Hematopoietic multipotent progenitor cell treated with erythropoietin and hydrocortisone succinate and interleukin-3 and kit ligand, for 4 days (in vitro differentiated cells): ENCODE measurements at regions not wholly inside any gene's neighbourhood (a gene's known extent, or its start where the extent isn't known, plus 50 kb on each side); places are given as distances from the start of the nearest gene placed in this dataset.

Experiments used
- DNase-seq: peaks from one replicate; pipeline ENCODE4 v3.0.0-alpha.2; 2015

DNA sequence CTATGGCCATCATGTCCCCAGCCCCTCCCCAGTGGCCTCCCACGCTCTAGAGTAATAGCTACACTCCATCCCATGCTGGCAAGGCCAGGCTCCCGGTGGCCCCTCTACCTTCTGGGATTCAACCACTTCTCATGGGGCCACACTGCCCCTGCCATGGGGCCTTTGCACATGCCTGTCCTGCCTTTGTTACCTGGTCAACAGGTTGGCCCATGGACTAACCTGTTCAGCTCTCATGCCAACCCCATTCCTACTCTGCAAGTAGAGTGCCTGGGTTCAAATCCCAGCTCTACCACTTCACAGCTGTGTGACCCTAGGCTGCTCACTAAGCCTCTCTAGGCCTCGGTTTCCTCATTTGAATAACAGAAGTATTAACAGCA lies 98.5 kb downstream of the RFLNA start:
- no peak for DNase-seq

DNA sequence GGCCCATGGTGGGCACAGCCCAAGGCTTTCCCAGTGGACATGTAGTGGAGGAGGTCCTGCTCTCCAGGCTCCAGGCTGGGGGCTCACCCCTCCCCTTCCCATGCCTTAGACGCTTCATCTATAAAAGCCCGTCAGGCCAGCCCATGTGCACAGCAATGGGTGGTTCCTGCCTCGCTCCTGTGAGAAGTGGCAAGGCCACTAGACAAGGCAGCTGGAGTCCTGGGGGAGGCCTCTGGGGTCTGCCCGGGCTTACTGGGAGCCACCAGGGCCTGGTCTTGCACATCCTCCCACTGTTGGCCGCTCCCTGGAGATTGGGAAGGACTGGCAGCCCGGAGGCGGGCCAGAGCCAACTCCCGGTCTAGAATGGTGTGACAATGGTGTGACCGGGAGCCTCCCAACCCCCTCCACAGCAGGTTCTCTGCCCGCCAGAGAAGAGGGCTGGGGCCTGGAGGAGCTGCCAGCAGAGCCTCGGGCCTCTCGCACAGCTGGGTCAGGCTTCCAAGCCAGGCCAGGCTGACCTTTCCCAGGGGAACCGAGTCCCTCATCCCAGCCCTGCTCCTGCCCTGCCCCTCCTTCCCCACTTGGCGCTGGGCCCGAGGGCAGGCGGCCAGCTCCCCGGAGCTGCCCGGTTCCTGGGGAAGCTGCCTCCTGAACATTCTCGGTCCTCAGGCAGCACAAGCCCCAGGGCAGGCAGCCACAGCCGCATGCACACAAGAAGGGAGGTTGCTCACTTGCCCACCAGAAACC lies 97.9 kb downstream of the RFLNA start:
- DNase-seq, result peak; percentile 23

- DNase-seq, result peak; percentile 89
These were observed 97.4 kb downstream of the RFLNA start for GRCh38 chr12:124392271-124392666.

DNA sequence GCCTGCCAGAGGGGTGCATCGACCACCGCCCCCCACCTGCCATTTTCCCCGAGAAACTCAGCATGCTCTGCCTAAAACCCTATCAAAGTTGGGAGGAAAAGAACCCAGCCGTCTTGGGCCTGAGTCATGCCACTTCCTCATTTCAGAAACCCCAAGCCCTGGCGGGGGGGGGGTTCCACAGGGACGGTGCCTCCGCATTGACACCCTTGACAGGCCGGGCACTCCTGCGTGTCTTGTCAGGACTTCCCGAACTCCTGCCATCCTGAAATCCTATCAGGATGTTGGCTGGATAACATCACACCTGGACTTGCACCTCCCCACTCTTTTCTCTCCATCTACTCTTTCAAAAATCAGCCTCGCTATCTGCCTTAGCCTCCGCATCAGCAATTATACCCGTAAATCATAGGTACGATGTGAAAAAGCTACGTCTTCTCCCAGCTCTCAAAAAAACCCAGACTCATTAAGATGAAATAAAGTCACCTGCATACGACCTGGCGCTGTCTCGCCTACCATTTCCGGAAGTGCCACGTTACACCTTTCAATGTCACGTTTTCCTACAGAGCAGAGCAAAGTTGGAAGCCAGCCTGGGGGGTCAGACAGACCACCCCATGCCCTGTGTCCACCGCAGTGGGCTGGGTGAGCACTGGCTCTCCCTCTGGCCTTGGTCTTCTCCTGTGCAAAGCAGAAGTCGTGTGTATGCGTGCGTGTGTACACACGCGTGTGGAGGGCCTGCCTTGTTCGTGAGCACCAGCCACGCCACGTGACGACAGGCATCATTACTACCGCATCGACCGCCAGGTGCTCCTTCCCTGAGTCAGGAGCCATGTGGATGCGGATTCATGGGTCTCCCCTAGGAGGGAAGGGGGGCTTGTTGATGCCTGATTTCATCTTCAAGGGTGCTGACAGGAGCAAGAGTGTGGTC lies 96.7 kb downstream of the RFLNA start:
- peak; percentile 93 for DNase-seq

- peak; percentile 62 for DNase-seq
These were observed 95.7 kb downstream of the RFLNA start for GRCh38 chr12:124390442-124391097.

GRCh38 chr12:124389725-124390441 lies 95.0 kb downstream of the RFLNA start:
- no peak for DNase-seq

- peak; percentile 88 for DNase-seq
These were observed 94.3 kb downstream of the RFLNA start for GRCh38 chr12:124389138-124389724.

GRCh38 chr12:124388679-124389137 lies 93.8 kb downstream of the RFLNA start:
- peak; percentile 88 for DNase-seq

- DNase-seq, result no peak
These were observed 93.3 kb downstream of the RFLNA start for GRCh38 chr12:124388038-124388671.

- no peak for DNase-seq
These were observed 92.6 kb downstream of the RFLNA start for GRCh38 chr12:124387528-124387911.

DNA sequence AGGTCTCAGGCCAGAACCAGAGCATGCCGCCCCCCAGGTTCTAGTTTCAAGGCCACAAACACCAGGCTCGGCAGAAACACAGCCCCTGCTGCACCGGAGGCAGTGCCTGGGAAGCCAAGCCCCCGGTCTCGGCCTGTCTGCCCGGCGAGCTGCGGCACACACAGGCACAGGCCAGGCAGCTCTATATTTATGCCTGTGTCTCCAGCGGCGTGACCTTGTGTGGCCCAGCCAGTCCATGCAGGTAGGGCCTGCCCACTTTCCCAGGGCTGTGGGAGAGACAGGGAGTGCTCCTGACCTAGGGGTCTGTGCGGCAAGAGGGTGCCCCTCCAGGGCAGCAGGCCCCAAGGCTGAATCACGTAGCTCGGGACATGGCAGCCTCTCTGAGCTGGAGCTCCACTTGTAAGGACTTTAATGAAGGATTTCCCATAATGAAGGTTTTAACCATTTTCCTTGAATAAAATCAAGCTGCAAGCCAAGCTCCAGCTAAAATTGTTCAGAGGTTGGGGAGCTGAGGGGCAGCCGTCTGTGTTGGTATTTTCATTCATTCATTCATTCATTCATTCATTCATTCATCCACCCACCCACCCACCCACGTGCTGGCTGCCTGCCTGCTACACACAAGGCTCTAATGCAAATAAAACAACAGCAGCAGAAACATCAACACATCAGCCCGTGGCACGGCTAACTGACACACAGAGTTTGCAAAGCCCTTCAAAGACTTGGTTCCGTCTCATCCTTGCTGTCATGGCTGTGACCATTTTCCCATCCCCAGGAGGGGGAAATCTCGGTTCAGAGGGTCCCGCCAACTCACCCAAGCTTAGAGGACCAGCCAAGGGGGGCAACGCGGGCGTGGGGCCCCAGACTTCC lies 92.0 kb downstream of the RFLNA start:
- no peak for DNase-seq

- DNase-seq, result no peak
These were observed 91.2 kb downstream of the RFLNA start for GRCh38 chr12:124386059-124386458.

DNA sequence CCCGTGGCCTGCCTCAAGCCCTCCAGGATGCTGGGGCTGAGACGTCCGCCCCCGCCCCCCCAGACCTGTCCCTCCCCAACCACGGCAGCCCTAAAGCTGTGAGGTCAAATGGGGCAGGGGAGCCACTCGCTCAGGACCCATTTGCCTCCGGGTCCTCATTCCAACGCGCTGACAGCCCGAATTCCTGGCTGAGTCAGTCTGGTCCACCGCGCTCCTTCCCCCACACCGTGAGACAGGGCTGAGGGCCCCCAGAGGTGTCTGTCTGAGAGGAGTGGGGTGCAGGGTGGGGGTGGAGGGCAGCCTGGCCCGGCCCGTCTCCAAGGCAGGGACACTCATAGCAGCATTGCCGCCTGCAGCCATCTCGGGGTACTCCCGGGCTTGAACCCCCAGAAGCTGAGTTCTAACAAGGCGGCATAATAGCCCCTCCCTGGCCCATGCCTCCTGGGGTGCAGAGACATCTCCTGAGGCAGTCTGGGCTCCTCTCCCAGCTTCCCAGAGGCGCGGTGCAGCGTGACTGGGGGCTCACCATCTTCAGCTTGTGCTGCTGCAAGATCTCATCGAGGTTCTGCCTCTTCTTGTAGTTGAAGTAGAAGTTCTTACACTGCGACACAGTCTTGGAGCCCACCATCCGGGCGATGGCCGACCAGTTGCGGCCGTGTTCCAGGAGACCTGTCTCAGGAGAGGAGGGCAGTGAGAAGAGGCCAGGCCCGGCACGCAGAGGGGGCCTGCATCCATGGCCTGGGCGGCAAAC lies 90.5 kb downstream of the RFLNA start:
- no peak for DNase-seq

GRCh38 chr12:124384299-124384894 lies 89.5 kb downstream of the RFLNA start:
- DNase-seq, result no peak

DNA sequence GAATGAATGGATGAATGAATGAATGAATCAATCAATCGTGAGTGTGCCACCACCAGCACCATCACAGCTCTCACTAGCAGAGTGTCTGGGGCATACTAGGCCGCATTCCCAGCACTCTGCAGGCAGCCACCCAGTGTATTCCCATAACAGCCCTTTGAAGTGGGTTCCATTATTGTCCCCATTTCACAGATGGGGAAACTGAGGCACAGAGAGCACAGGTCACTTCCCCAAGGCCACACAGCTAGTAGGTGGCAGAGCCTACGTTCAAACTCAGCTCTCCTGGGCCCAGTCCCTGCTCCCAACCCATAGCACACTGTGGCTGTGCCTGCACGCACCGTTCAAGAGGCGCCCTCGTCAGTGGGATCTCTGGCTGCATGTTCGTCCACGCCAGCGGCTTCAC lies 88.1 kb downstream of the RFLNA start:
- DNase-seq, result no peak

GRCh38 chr12:124381456-124382296 lies 86.8 kb downstream of the RFLNA start:
- no peak for DNase-seq

DNA sequence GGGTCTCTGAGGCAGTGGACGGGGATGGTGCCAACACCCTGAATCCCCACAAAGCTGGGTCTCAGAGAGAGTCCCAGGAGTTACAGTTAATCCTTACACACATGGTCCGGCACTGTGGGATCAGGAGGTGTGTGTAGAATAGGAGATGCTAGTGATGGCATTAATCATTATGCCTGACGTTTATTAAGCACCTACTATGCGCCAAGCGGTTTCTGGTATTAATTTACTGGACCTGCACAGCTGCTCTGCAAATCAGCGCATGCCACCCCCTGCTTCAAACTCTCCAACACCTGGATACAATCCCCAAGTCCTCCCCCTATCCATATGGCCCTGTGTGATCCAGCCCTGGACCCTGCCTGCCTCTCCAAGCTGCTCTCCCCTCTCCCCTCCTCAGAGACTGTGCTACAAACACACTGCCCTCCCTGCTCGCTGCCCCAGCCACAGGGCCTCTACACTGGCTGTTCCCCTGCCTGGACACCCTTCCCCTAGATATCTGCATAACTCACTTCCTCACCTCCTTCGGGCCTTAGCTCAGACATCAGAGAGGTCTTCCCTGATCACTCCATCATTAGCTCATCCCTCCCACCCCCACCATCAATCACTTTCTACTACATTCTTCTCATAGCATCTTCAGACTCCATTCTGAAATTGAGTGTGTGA lies 86.0 kb downstream of the RFLNA start:
- no peak for DNase-seq
